SK-MEL-5 (cell line): ENCODE measurements at regions not wholly inside any gene's neighbourhood (a gene's known extent, or its start where the extent isn't known, plus 50 kb on each side); places are given as distances from the start of the nearest gene placed in this dataset.

Source experiments
- DNase-seq: peaks from one replicate; pipeline ENCODE4 v3.0.0-alpha.2; 2016; ENCODE audit warnings: low read depth, low spot score
- in situ Hi-C: cut with HindIII; loops from 2 replicates; pipeline ENCODE4 v1.10.0; 2016; ENCODE audit warnings: low sequenced_read_pairs, high pct_unique_total_duplicates, low pct_unique_long_range_greater_than_20kb

GRCh38 chr2:175837046-175837445 lies 165.0 kb downstream of the LNPK start:
- in situ Hi-C loops, result no loop called here
- DNase-seq, result no peak

- in situ Hi-C loops, result no loop called here
- DNase-seq, result no peak
Measured at GRCh38 chr2:175836361-175836760, 165.7 kb downstream of the LNPK start.

- in situ Hi-C loops, result no loop called here
- DNase-seq, result no peak
Measured at GRCh38 chr2:175834477-175834876, 167.6 kb downstream of the LNPK start.

- in situ Hi-C loops, result no loop called here
- no peak for DNase-seq
Measured at GRCh38 chr2:175832866-175833265, 169.2 kb downstream of the LNPK start.

- in situ Hi-C loops, result no loop called here
- no peak for DNase-seq
Measured at GRCh38 chr2:175829741-175830140, 172.3 kb downstream of the LNPK start.

GRCh38 chr2:175827856-175828255 lies 174.2 kb downstream of the LNPK start:
- in situ Hi-C loops, result no loop called here
- DNase-seq, result no peak

- in situ Hi-C loops, result no loop called here
- DNase-seq, result no peak
Measured at GRCh38 chr2:175824243-175824642, 177.8 kb downstream of the LNPK start.

GRCh38 chr2:175823707-175824073 lies 178.4 kb downstream of the LNPK start:
- no peak for DNase-seq
- in situ Hi-C loops, result no loop called here

- in situ Hi-C loops, result no loop called here
- DNase-seq, result no peak
Measured at GRCh38 chr2:175823002-175823706, 178.9 kb downstream of the LNPK start.

GRCh38 chr2:175817221-175817620 lies 184.8 kb downstream of the LNPK start:
- in situ Hi-C loops, result no loop called here
- DNase-seq, result no peak

- DNase-seq, result no peak
- in situ Hi-C loops, result no loop called here
Measured at GRCh38 chr2:175815537-175815936, 186.5 kb downstream of the LNPK start.

- no peak for DNase-seq
- in situ Hi-C loops, result no loop called here
Measured at GRCh38 chr2:175811971-175812370, 190.1 kb downstream of the LNPK start.

GRCh38 chr2:175808858-175809257 lies 193.2 kb downstream of the LNPK start:
- in situ Hi-C loops, result no loop called here
- no peak for DNase-seq

- in situ Hi-C loops, result no loop called here
- no peak for DNase-seq
Measured at GRCh38 chr2:175808078-175808477, 194.0 kb downstream of the LNPK start.

GRCh38 chr2:175807031-175807873 lies 194.8 kb downstream of the LNPK start:
- DNase-seq, result peak; percentile 48
- in situ Hi-C loops, result no loop called here

- in situ Hi-C loops, result no loop called here
- no peak for DNase-seq
Measured at GRCh38 chr2:175806570-175806969, 195.5 kb downstream of the LNPK start.

- DNase-seq, result no peak
- in situ Hi-C loops, result no loop called here
Measured at GRCh38 chr2:175806125-175806490, 196.0 kb downstream of the LNPK start.

GRCh38 chr2:175805442-175806124 lies 196.5 kb downstream of the LNPK start:
- in situ Hi-C loops, result no loop called here
- peak; percentile 40 for DNase-seq

- peak; percentile 6 for DNase-seq
- in situ Hi-C loops, result no loop called here
Measured at GRCh38 chr2:175804122-175804521, 197.9 kb downstream of the LNPK start.
